SKM-1 treated with dmso at 0.1 percent for 144 hours (cell line): ENCODE measurements at regions not wholly inside any gene's neighbourhood (a gene's known extent, or its start where the extent isn't known, plus 50 kb on each side); places are given as distances from the start of the nearest gene placed in this dataset.

ENCODE experiments used
- DNase-seq: peaks from one replicate; lab custom pipeline; 2025; ENCODE audit not compliant: unreplicated experiment; lab: John Stamatoyannopoulos, UW

GRCh38 chr16:54526916-54527315 is 240.3 kb upstream of the IRX3 start:
- DNase-seq, result no peak

GRCh38 chr16:54526087-54526486 is 239.5 kb upstream of the IRX3 start:
- DNase-seq, result no peak

- no peak for DNase-seq
These were observed 238.5 kb upstream of the IRX3 start for GRCh38 chr16:54525104-54525503.

DNA sequence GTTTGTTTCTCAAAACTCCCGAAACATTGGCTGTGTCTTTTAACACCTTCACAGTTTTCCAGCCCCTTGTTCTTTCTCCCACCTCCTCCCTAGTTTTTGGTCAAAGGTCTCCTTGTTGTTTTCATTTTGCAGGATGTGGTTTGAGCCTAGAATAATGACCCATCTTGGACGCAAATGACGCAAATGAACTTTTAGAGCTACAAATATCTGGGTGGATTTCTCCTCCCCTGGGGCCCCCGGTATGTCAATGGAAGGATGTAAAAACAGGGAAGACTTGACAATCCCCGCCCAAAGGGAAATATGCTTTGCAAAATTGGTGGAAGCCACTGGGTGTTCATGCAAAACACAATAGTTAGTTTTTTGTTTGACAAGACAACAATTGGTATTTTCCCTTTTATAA is 236.0 kb upstream of the IRX3 start:
- no peak for DNase-seq

- no peak for DNase-seq
These were observed 234.7 kb upstream of the IRX3 start for GRCh38 chr16:54521327-54521726.

DNA sequence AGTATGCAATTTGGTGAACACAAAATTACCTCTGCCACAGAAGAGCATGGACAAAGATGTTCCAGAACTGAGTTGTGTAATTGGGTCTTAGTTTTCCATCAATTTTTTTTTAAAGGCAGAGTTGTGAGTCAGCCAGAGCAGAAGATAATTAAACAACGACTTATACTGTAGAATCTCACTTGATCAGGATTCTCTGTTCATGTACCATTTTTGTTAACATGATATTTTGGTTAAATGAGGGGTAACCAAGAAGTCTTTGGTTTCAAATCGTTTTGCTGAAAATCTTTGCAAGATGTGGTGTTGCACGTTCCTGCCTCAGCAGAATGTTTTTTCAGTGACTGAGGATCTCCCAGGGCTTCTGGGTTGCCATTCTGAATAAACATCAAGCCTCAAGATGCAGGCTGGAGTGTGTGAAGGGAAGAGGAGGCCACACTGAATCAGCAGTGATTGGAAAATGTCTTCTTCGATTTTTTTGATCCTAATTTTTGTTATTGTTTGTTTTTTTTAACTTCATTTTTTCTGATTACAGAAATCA is 232.6 kb upstream of the IRX3 start:
- DNase-seq, result no peak

DNA sequence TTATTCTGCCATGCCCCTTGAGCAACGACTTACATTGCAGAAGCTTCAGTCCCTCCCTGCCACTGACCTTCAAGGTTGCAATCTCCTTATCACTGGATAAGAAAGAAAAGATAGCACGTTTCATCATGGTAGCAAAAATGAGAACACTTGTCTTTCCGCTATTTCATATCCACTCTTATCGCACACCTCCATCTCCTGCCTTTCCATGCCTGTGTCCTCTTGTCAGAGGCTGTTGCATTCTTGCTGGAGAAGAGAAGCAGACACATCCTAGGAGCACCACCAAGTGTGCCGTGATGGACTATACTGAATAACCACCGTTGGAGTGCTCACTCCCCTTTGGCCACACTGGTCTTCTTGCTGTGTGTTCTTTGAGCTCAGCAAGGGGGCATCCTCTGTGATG is 230.6 kb upstream of the IRX3 start:
- DNase-seq, result no peak

GRCh38 chr16:54512467-54512995 is 225.9 kb upstream of the IRX3 start:
- DNase-seq, result no peak

- DNase-seq, result no peak
These were observed 224.7 kb upstream of the IRX3 start for GRCh38 chr16:54511222-54511731.

GRCh38 chr16:54510685-54511221 is 224.2 kb upstream of the IRX3 start:
- DNase-seq, result no peak

- no peak for DNase-seq
These were observed 222.9 kb upstream of the IRX3 start for GRCh38 chr16:54509456-54509855.

DNA sequence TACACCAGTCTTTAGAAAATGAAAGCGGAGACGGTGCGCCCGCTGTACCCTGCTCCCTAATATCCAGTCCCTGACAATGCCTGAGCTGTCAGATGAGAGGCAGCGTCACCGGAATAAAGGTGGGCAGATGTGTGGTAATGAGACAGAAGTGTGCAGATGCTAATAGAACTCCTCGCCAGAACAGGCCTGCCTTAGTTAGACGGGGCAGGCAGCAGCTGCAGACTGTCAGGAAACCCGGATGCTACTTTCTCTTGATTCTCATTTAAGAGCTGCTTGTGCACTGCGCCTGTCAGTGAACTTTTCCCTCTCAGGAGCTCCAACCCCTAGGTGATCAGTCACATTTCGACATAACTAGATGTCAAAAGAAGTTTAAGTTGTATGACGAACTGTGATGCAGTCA is 221.8 kb upstream of the IRX3 start:
- no peak for DNase-seq

DNA sequence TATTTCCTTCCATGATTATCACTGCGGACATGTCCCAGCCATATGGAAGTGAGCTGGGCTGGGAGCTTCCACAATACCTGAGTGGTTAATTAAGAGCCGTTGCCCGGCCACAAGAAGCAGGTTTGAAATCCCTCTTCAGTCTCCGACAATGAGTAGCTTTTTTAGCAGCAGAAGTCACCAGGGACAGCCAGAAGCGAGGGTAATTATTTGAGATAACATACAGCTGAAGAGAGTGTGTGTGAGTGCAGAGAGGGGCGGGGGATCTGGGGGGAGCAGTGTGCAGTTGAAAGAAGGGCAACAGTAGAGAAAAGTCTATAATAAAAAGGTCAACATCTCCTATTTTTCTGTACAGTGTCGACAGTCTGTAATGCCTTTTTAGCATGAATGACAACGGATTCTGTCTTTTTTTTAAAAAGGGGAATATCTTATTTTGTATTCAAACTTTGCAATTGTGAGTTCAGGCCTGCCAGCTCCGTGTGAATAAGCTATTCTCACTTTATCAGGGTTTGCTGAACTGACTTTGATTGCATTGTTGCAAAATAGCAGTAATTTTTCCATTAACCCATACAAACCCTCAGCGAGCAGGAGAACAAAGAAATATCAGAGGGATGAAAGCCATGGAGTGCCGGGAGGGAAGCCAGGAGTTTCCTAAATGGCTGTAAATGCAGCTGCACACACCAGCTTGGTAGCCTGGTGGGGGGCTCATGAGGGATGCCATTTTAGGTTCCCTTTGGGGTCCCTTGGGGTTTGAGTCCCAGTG is 220.3 kb upstream of the IRX3 start:
- DNase-seq, result no peak

GRCh38 chr16:54506214-54506580 is 219.6 kb upstream of the IRX3 start:
- DNase-seq, result no peak

DNA sequence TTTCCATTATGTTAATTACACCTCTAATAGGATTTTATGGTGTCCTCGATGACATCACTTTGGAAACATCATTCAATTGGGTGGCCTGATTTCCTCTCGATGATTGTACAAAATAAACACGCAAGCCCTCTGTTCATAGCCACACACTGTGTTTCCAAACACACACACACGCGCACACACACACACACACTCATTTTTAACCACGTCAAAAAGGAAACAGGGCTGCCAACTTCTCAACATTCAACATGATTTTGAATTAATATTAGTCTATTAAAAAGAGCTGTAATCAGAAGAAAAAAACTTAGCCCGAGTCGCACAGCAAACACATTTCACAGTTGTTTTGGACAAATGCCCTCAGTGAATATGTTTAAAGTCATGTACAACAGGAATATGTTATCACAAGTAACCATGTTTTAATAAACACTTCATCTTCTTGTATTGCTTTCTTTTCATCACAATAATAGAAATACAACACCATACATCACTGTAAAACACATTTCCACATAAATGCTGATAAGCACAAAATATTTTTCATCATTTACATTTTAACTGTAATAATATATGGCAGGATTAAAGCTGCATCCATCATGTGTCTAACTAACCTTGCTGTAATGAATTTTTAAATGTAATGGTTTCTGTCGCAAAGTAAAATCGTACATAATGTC is 219.1 kb upstream of the IRX3 start:
- DNase-seq, result no peak

GRCh38 chr16:54504372-54504771 is 217.8 kb upstream of the IRX3 start:
- DNase-seq, result no peak

- DNase-seq, result no peak
These were observed 217.3 kb upstream of the IRX3 start for GRCh38 chr16:54503856-54504219.

DNA sequence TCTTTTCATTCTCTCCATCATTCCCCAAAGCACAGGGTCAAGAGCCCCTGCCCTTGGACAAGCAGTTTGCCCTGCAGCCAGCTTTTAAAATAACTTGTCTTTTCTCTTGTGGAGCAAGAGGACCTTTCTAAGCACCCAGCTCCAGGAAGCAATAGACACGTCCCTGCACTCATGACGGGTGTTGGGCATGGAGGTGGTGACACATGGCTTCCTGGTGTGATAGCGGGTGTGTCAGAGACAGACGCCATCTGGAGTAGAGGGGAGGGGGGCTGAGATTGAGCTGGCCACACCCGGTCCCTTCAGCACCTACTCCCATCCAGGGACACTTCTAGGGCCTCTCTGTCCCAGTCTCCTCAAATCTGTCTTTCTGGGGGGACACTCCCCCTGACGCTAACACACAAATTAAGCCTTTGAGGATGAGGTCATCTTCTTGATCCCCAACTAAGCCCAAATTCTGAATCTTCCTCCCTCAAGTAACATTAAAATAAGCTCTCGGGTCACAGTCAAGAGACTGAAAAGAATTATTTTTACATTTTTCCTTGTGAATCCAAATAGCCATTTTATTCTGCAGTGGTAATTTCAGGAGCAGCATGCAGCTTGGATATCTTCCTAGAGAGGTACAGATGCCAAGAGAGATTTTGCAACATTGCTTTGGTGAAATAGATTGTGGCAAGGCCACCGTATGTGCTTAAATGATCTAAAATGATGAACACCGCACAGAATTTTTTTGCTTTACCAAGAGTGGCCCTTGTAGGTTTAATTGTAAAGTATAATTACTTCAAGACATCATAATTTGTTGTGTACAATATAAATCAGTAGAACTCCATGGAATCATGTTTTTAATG is 216.6 kb upstream of the IRX3 start:
- DNase-seq, result no peak

- no peak for DNase-seq
These were observed 215.2 kb upstream of the IRX3 start for GRCh38 chr16:54501797-54502196.

- DNase-seq, result no peak
These were observed 207.0 kb upstream of the IRX3 start for GRCh38 chr16:54493594-54493993.

GRCh38 chr16:54493061-54493460 is 206.5 kb upstream of the IRX3 start:
- no peak for DNase-seq
